Cardiac fibroblast (primary cell): ENCODE measurements at regions not wholly inside any gene's neighbourhood (a gene's known extent, or its start where the extent isn't known, plus 50 kb on each side); places are given as distances from the start of the nearest gene placed in this dataset.
"Not testable (repeated sequence)": the region's sequence is repeated elsewhere in the genome, so short reads cannot be mapped to it uniquely, and the experiment has no call there.

ENCODE experiments used
- DNase-seq, 2 donors: peaks; one replicate each; pipeline versions ENCODE4 v3.0.0 to v3.0.0-alpha.2; 2010; ENCODE audit warnings: low read depth in 2 of 2
- H3K4me3 ChIP-seq, 2 donors: replicated peaks in 1 of 2; 1 replicate in 1 of 2; 2 replicates in 1 of 2; pipeline ENCODE4 v1.5.1; 2011; ENCODE audit warnings: low read depth in 2 of 2, low read length in 2 of 2, mild to moderate bottlenecking in 2 of 2, moderate library complexity in 1 of 2
- TF ChIP-seq, protein P1 (sequence below): IDR thresholded peaks from one replicate; pipeline ENCODE4 v1.5.1; 2011; ENCODE audit warnings: low read depth, mild to moderate bottlenecking, low read length, inconsistent platforms

DNA sequence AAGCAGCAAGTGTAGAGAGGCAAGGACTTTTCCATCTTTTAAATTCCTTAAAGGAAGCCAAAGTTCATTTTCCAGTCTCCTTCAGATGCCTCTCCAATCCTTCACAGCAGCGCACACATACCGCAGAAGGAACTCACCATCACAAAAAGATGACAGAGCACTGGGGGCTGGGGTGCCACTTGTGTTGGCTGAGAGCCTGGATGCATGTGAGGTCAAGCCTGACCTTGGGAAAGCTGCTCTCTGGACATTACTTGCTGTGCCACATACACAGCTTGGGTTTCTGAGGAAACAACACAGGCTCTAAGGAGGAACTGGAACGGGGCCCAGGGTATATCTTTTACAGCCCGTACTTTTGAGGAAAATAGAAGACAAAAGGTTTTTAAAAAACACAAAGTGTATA lies 364.3 kb upstream of the MEX3C start:
- H3K4me3 ChIP-seq, result no peak overlapping the region
- TF ChIP-seq, protein P1, sequence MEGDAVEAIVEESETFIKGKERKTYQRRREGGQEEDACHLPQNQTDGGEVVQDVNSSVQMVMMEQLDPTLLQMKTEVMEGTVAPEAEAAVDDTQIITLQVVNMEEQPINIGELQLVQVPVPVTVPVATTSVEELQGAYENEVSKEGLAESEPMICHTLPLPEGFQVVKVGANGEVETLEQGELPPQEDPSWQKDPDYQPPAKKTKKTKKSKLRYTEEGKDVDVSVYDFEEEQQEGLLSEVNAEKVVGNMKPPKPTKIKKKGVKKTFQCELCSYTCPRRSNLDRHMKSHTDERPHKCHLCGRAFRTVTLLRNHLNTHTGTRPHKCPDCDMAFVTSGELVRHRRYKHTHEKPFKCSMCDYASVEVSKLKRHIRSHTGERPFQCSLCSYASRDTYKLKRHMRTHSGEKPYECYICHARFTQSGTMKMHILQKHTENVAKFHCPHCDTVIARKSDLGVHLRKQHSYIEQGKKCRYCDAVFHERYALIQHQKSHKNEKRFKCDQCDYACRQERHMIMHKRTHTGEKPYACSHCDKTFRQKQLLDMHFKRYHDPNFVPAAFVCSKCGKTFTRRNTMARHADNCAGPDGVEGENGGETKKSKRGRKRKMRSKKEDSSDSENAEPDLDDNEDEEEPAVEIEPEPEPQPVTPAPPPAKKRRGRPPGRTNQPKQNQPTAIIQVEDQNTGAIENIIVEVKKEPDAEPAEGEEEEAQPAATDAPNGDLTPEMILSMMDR, result no peak
- peak in 1 of 2 donors; percentile 43 for DNase-seq

DNA sequence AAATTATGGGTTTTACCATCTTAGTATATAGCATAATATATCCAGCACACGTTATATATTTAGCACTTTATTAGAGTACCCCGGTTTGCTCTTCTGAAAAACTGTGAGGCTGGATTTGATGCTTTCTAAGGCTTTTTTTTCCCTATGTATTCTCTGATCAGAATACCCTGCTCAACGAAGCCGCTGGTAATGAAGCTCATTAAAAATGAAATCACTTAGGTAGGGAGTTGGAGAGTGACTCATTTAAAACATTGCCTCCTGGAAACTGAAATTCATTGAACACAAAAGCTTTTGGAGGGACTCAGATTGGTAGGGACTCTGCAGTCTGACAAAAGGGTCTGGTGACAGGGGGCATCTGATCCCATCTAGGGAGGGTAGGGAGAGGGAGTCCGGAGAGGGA lies 365.4 kb upstream of the MEX3C start:
- no peak for DNase-seq
- no peak overlapping the region for H3K4me3 ChIP-seq
- TF ChIP-seq, protein P1, result no peak

DNA sequence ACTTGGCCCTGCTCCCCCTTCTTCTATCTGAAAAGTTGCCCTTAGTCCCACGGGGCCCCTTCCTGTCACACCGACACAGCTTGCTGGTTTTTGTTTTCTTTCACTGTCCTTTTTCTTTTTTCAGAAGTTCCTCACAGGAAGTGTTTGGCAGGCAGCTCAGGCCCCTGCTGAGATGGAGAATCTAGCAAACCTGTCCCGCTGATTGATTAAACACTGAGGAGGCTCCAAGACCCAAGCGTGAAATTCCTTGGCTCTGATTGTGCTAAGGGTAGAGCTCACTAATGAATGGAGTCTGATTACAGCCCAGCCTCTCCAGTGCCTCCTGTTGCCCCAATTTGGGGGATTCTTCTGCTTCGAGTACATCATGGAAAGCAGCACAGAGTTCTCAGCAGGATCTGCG lies 365.9 kb upstream of the MEX3C start:
- TF ChIP-seq, protein P1, result no peak
- H3K4me3 ChIP-seq, result no peak overlapping the region
- DNase-seq, result no peak

DNA sequence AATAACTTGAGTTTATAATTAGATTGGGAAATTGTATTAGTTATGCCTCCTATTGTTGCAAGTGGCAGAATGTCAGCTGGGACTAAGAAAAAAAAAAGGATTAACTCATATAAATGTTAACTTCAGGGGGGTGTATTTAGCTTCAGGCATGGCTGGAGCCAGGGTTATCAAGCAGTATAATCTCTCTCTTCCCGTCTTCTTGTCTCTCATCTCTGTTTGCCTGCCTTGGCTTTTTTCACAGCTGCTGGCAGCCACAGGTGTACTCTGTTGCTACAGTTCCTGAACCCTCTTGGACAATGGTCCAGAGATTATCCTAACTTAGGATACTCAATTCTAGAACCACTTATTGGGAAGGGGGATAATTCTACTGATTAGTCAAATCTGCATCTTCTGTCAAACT lies 370.7 kb upstream of the MEX3C start:
- no peak for DNase-seq
- H3K4me3 ChIP-seq, result no peak overlapping the region
- TF ChIP-seq, protein P1, result no peak

DNA sequence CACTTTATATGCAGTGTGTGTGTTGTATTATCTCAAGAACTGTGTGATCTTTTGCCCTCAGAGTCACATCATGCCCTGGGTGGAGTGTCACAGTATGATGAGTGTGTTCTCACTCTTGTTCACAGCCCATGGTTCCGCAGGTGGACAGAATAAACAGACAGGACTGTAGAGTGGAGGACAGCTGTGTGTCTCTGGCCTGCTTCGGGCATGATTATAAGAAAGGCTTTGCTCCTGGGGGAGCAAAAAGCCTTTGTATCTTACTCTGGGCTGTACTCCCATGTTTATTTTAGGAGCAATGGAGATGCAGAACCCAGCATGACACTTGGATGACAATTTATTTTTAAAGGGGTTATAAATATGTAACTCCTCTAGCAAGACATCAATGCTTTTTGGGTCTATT lies 371.7 kb upstream of the MEX3C start:
- no peak for DNase-seq
- TF ChIP-seq, protein P1, result no peak
- H3K4me3 ChIP-seq, result no peak overlapping the region

DNA sequence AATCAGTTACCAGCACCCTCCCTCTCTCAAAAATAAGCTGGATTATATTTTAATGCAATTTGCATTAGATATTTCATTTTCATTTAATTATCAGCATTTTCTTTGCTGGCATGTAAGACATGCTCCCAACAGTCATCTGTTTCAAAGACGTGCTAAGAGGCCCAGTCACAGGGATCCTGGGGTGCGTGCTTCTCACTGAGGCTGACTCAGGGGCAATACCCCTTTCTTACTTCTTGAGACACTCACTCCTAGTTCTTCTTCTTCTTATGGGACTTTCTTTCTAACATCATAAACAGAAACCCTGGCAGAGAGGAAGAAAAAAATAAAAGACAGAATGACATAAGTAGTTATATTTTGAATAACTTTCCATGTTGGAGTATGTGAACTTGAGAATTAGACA lies 372.1 kb upstream of the MEX3C start:
- TF ChIP-seq, protein P1, result no peak
- no peak for DNase-seq
- H3K4me3 ChIP-seq, result no peak overlapping the region

DNA sequence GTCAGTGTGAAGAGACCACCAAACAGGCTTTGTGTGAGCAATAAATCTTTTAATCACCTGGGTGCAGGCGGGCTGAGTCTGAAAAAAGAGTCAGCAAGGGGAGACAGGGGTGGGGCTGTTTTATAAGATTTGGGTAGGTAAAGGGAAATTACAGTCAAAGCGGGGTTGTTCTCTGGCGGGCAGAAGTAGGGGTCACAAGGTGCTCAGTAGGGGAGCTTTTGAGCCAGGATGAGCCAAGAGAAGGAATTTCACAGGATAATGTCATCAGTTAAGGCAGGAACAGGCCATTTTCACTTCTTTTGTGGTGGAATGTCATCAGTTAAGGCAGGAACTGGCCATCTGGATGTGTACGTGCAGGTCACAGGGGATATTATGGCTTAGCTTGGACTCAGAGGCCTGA lies 372.6 kb upstream of the MEX3C start:
- not testable (repeated sequence) for H3K4me3 ChIP-seq, DNase-seq

DNA sequence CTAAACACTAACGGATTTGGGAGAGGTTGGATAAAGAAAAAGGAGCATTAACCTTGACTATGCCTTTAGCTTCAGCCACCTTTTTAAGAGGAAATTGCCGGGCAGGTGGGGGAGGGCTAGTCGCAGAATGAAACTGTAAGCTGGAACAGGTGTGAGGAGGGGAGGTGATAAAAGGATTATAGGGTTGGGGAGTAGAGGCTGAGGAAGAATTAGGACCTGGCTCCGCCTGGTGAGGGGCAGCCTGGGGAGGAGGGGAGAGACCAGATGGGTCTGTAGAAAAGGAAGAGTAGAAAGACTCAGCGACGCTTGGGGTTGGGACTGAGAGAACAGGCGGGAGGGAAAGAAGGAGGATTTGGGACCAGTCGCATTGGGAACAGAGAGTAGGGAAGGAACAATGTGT lies 376.4 kb upstream of the MEX3C start:
- not testable (repeated sequence) for H3K4me3 ChIP-seq, DNase-seq
